SK-N-SH (cell line): ENCODE measurements at regions not wholly inside any gene's neighbourhood (a gene's known extent, or its start where the extent isn't known, plus 50 kb on each side); places are given as distances from the start of the nearest gene placed in this dataset.

Experiments
- CTCF ChIA-PET: fragments of 300-600, 350-600 bp; formaldehyde crosslinking; extraction: SDS; loops from one replicate; lab custom pipeline; 2021; lab: Yijun Ruan, JAX
- POLR2A ChIA-PET: fragments of 350-600 bp; sonication (Branson Sonifier 250); formaldehyde crosslinking; extraction: SDS; loops from one replicate; lab custom pipeline; 2020; ENCODE audit warnings: antibody characterized with exemption, inconsistent platforms; lab: Yijun Ruan, JAX
- DNase-seq: peaks from one replicate; pipeline ENCODE4 v3.0.0; 2012
- H2AFZ ChIP-seq: fragments of 200-600 bp; sonication (generic); 2 replicates; pipeline ENCODE4 v1.8.1; 2016; ENCODE audit warnings: antibody characterized with exemption, mild to moderate bottlenecking, low read depth
- H3F3A ChIP-seq: fragments of 200-600 bp; sonication (generic); replicated peaks from 2 replicates; pipeline ENCODE3; 2016; ENCODE audit warnings: antibody characterized with exemption, mild to moderate bottlenecking; ENCODE audit not compliant: insufficient read depth
- H3K27ac ChIP-seq, 2 experiments: fragments of 200-500 bp in 1 of 2; fragments of 200-600 bp in 1 of 2; sonication (Bioruptor generic) in 1 of 2; sonication (generic), shearing (Covaris generic) in 1 of 2; 2 replicates each; pipeline versions ENCODE4 v1.5.1 to v1.6.1; 2014 to 2016; ENCODE audit warnings: low read depth in 2 of 2, inconsistent platforms in 1 of 2, low read length in 1 of 2, mild to moderate bottlenecking in 1 of 2, mixed read lengths in 1 of 2
- H3K27me3 ChIP-seq: fragments of 200-600 bp; sonication (generic), shearing (Covaris generic); 2 replicates; pipeline ENCODE4 v1.6.1; 2016; ENCODE audit warnings: mixed run types; ENCODE audit not compliant: insufficient read depth
- H3K36me3 ChIP-seq, 2 experiments: fragments of 200-500 bp in 1 of 2; fragments of 200-600 bp in 1 of 2; sonication (Bioruptor generic) in 1 of 2; sonication (generic) in 1 of 2; replicated peaks in 1 of 2; 2 replicates each; pipeline versions ENCODE3 to v1.5.1; 2014 to 2016; ENCODE audit warnings: low read length in 1 of 2, mild to moderate bottlenecking in 1 of 2; ENCODE audit not compliant: insufficient read depth in 2 of 2, control insufficient read depth in 1 of 2
- H3K4me1 ChIP-seq, 2 experiments: fragments of 200-500 bp in 1 of 2; fragments of 200-600 bp in 1 of 2; sonication (Bioruptor generic) in 1 of 2; sonication (generic), shearing (Covaris generic) in 1 of 2; 2 replicates each; pipeline versions ENCODE4 v1.5.1 to v1.6.1; 2014 to 2016; ENCODE audit warnings: low read depth in 1 of 2, low read length in 1 of 2, mixed run types in 1 of 2; ENCODE audit not compliant: insufficient read depth in 2 of 2, control insufficient read depth in 1 of 2
- H3K4me2 ChIP-seq: fragments of 200-600 bp; sonication (generic), shearing (Covaris generic); 2 replicates; pipeline ENCODE4 v1.6.1; 2017; ENCODE audit warnings: mixed run types
- H3K4me3 ChIP-seq, 2 experiments: fragments of 200-500 bp in 1 of 2; fragments of 200-600 bp in 1 of 2; sonication (Bioruptor generic) in 1 of 2; sonication (generic), shearing (Covaris generic) in 1 of 2; 2 replicates each; pipeline versions ENCODE4 v1.5.1 to v1.8.1; 2014 to 2016; ENCODE audit warnings: low read depth in 2 of 2, inconsistent platforms in 1 of 2, low read length in 1 of 2, mild to moderate bottlenecking in 1 of 2, mixed read lengths in 1 of 2, moderate library complexity in 1 of 2
- H3K79me2 ChIP-seq: fragments of 200-600 bp; sonication (generic); 2 replicates; pipeline ENCODE4 v1.8.1; 2017; ENCODE audit warnings: mild to moderate bottlenecking; ENCODE audit not compliant: insufficient read depth
- H3K9ac ChIP-seq: fragments of 200-600 bp; sonication (generic); 2 replicates; pipeline ENCODE4 v1.6.1; 2017; ENCODE audit warnings: mixed run types
- H3K9me2 ChIP-seq: fragments of 200-600 bp; sonication (generic); 2 replicates; pipeline ENCODE4 v1.6.1; 2017; ENCODE audit warnings: mixed run types
- H3K9me3 ChIP-seq: fragments of 200-600 bp; sonication (generic); 2 replicates; pipeline ENCODE4 v1.6.1; 2017; ENCODE audit warnings: mixed run types, mild to moderate bottlenecking, moderate library complexity
- H4K20me1 ChIP-seq: fragments of 200-600 bp; sonication (generic); 2 replicates; pipeline ENCODE4 v1.6.1; 2017; ENCODE audit warnings: mild to moderate bottlenecking, mixed run types; ENCODE audit not compliant: insufficient read depth
- EP300 ChIP-seq, 2 experiments: IDR thresholded peaks; 2 replicates each; pipeline versions ENCODE4 v1.4.0 to v1.6.1; 2012; ENCODE audit warnings: borderline replicate concordance in 1 of 2, low read depth in 1 of 2, low read length in 1 of 2
- FOSL2 ChIP-seq: IDR thresholded peaks from 2 replicates; pipeline ENCODE4 v1.4.0; 2012; ENCODE audit warnings: low read depth, mild to moderate bottlenecking, moderate library complexity, borderline replicate concordance
- FOXM1 ChIP-seq: IDR thresholded peaks from 2 replicates; pipeline ENCODE4 v1.4.0; 2012; ENCODE audit warnings: low read depth, mild to moderate bottlenecking
- GABPA ChIP-seq: IDR thresholded peaks from 2 replicates; pipeline ENCODE4 v1.4.0; 2012; ENCODE audit warnings: low read depth, mild to moderate bottlenecking
- GATA2 ChIP-seq: sonication (generic); formaldehyde crosslinking; IDR thresholded peaks from 2 replicates; pipeline ENCODE4 v1.5.0; 2020; ENCODE audit warnings: mild to moderate bottlenecking, missing genetic modification reagents
- IRF3 ChIP-seq: fragments of 150-350 bp; IDR thresholded peaks from 2 replicates; pipeline ENCODE4 v1.6.1; 2016; ENCODE audit warnings: mild to moderate bottlenecking, low read depth, low read length
- JUND ChIP-seq: IDR thresholded peaks from 2 replicates; pipeline ENCODE4 v1.4.0; 2012
- MAX ChIP-seq: IDR thresholded peaks from 2 replicates; pipeline ENCODE4 v1.4.0; 2012; ENCODE audit warnings: low read depth
- MEF2A ChIP-seq: IDR thresholded peaks from 2 replicates; pipeline ENCODE4 v1.4.0; 2012; ENCODE audit warnings: low read depth, borderline replicate concordance
- MXI1 ChIP-seq: IDR thresholded peaks from 2 replicates; pipeline ENCODE4 v1.6.1; 2012; ENCODE audit warnings: mild to moderate bottlenecking, low read depth, low read length, improper control_type of control experiment
- NRF1 ChIP-seq: IDR thresholded peaks from 2 replicates; pipeline ENCODE4 v1.6.1; 2012; ENCODE audit warnings: low read depth, mild to moderate bottlenecking, low read length
- PBX3 ChIP-seq: IDR thresholded peaks from 2 replicates; pipeline ENCODE4; 2012
- POLR2AphosphoS5 ChIP-seq: IDR thresholded peaks from 2 replicates; pipeline ENCODE4 v1.6.1; 2012; ENCODE audit warnings: low read depth, low read length
- RAD21 ChIP-seq: IDR thresholded peaks from 2 replicates; pipeline ENCODE4 v1.6.1; 2012; ENCODE audit warnings: mild to moderate bottlenecking, low read length
- REST ChIP-seq: IDR thresholded peaks from 2 replicates; pipeline ENCODE4 v1.6.1; 2012; ENCODE audit warnings: mild to moderate bottlenecking, low read depth, low read length, moderate library complexity
- RFX5 ChIP-seq: IDR thresholded peaks from 2 replicates; pipeline ENCODE4 v1.6.1; 2012; ENCODE audit warnings: mild to moderate bottlenecking, improper control_type of control experiment, low read length
- SMC3 ChIP-seq: IDR thresholded peaks from 2 replicates; pipeline ENCODE4 v1.6.1; 2012; ENCODE audit warnings: low read depth, low read length, improper control_type of control experiment
- TEAD4 ChIP-seq: IDR thresholded peaks from 2 replicates; pipeline ENCODE4 v1.4.0; 2012; ENCODE audit warnings: mild to moderate bottlenecking, borderline replicate concordance; ENCODE audit not compliant: insufficient read depth
- USF2 ChIP-seq: fragments of 150-350 bp; IDR thresholded peaks from 2 replicates; pipeline ENCODE4 v1.6.1; 2017; ENCODE audit warnings: antibody characterized with exemption, low read length, low read depth, borderline replicate concordance
- WGBS: methylation state at CpG from one replicate; pipeline ENCODE4 v1.1.6; 2017; ENCODE audit warnings: low lambda C conversion rate; 5-methylcytosine and 5-hydroxymethylcytosine counted together

GRCh38 chr9:31700252-31701045 is 684.0 kb upstream of the ACO1 start:
- no peaks in the 10 kb centered on the region for H3K27me3 ChIP-seq
- no peaks in the 10 kb centered on the region for H3K9me2 ChIP-seq
- H3K4me1 ChIP-seq = no peaks in the 10 kb centered on the region; a peak in 1 of 4 replicates
- H3K4me2 ChIP-seq = no peak overlapping the region
- no peaks in the 10 kb centered on the region for H3K9me3 ChIP-seq
- no peak overlapping the region for H3K9ac ChIP-seq
- no peak for DNase-seq
- no peak overlapping the region for H2AFZ ChIP-seq
- H3K27ac ChIP-seq = no peak overlapping the region
- WGBS = 38% methylated on average over 3 of the region's 3 CpGs
- TF ChIP-seq EP300 (IDR thresholded peaks at IDR 0.05; ENCODE audit: borderline replicate concordance in 1 of 2, low read depth in 1 of 2, low read length in 1 of 2) (no peak), GABPA (no peak), POLR2AphosphoS5 (no peak), IRF3 (no peak), MXI1 (no peak), REST (no peak), PBX3 (no peak), MEF2A (no peak), NRF1 (no peak), FOSL2 (no peak), RFX5 (no peak), SMC3 (no peak), USF2 (no peak), JUND (no peak), GATA2 (CRISPR knock-in tag) (no peak), MAX (no peak), FOXM1 (no peak), RAD21 (no peak), TEAD4 (no peak)
- H3K79me2 ChIP-seq = no peaks in the 10 kb centered on the region
- no peaks in the 10 kb centered on the region for H3K36me3 ChIP-seq
- no peaks in the 10 kb centered on the region for H3F3A ChIP-seq
- H4K20me1 ChIP-seq = no peaks in the 10 kb centered on the region
- no peak overlapping the region for H3K4me3 ChIP-seq
- CTCF ChIA-PET = no interaction called here
- POLR2A ChIA-PET = no interaction called here
